ENCODE measurements at regions not wholly inside any gene's neighbourhood (a gene's known extent, or its start where the extent isn't known, plus 50 kb on each side); places are given as distances from the start of the nearest gene placed in this dataset.

DNA sequence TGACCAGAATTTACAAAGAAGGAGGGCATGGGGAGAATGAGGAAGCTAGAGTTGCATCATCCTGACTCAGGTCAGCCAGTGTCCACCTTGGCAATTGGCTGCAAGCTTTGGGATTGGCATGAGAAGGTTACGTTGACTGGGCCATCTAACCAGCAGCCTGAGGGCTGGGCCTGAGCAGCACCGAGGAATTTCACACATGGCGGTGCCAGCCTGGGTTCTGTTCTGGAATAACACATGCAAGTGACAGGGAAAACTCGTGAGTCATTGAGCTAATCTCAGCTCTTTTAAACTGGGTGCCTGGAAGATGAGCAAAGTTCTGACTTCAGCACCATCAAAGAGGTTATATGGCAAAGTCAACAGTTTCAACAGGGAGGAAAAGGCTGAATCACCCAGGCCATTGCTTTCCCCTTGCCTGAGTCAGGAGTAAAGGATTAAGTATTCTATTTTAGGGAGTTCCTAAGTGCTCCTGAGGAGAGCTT lies 543.2 kb upstream of the TBX3 start:
- no peak for TF ChIP-seq POLR2A (IDR thresholded peaks at IDR 0.05; ENCODE audit: low read length)
- no peak for TF ChIP-seq GATA1 (IDR thresholded peaks at IDR 0.05; ENCODE audit: low read depth, low read length)

All from erythroblast (primary cell).